ENCODE measurements at regions not wholly inside any gene's neighbourhood (a gene's known extent, or its start where the extent isn't known, plus 50 kb on each side); places are given as distances from the start of the nearest gene placed in this dataset.

- no peak overlapping the region for H3K4me2 ChIP-seq (ENCODE audit: low read length)
- no peak overlapping the region for H3K4me3 ChIP-seq (ENCODE audit: low read depth, low read length, poor library complexity, severe bottlenecking)
- no peaks in the 10 kb centered on the region for H3K9me3 ChIP-seq (ENCODE audit: low read length)
- H4K20me1 ChIP-seq (ENCODE audit: insufficient read depth, low read length) = no peaks in the 10 kb centered on the region
- H3K36me3 ChIP-seq (ENCODE audit: insufficient read depth, low read length) = no peaks in the 10 kb centered on the region
- no peaks in the 10 kb centered on the region for H3K27me3 ChIP-seq (ENCODE audit: insufficient read depth, low read length)
- no peak for TF ChIP-seq EZH2 (IDR thresholded peaks at IDR 0.05; ENCODE audit: borderline replicate concordance, low read length)
- no peaks in the 10 kb centered on the region for H3F3A ChIP-seq (ENCODE audit: insufficient read depth, low read length)
- no peak overlapping the region for H3K27ac ChIP-seq (ENCODE audit: low read depth, low read length, poor library complexity, severe bottlenecking)
- no peaks in the 10 kb centered on the region for H3K9me2 ChIP-seq (ENCODE audit: low read depth, low read length)
- no peaks in the 10 kb centered on the region for H3K79me2 ChIP-seq (ENCODE audit: insufficient read depth, low read length)
- no peak overlapping the region for H3K9ac ChIP-seq (ENCODE audit: low read length)
- no peaks in the 10 kb centered on the region for H3K4me1 ChIP-seq (ENCODE audit: insufficient read depth, low read length, severe bottlenecking)
- H2AFZ ChIP-seq (ENCODE audit: low read length) = no peak overlapping the region
Observed at GRCh38 chr2:160696087-160696452, 202.5 kb upstream of the RBMS1 start.

GRCh38 chr2:160697817-160698216, 204.2 kb upstream of the RBMS1 start:
- Histone ChIP-seq H3K4me3 (ENCODE audit: low read depth, low read length, poor library complexity, severe bottlenecking) (no peak overlapping the region), H3K9ac (ENCODE audit: low read length) (no peak overlapping the region), H2AFZ (ENCODE audit: low read length) (no peak overlapping the region), H3F3A (ENCODE audit: insufficient read depth, low read length) (no peaks in the 10 kb centered on the region), H4K20me1 (ENCODE audit: insufficient read depth, low read length) (no peaks in the 10 kb centered on the region), H3K36me3 (ENCODE audit: insufficient read depth, low read length) (no peaks in the 10 kb centered on the region), H3K79me2 (ENCODE audit: insufficient read depth, low read length) (no peaks in the 10 kb centered on the region), H3K9me3 (ENCODE audit: low read length) (no peaks in the 10 kb centered on the region), H3K27me3 (ENCODE audit: insufficient read depth, low read length) (no peaks in the 10 kb centered on the region), H3K4me2 (ENCODE audit: low read length) (no peak overlapping the region), H3K9me2 (ENCODE audit: low read depth, low read length) (no peaks in the 10 kb centered on the region), H3K4me1 (ENCODE audit: insufficient read depth, low read length, severe bottlenecking) (no peaks in the 10 kb centered on the region), H3K27ac (ENCODE audit: low read depth, low read length, poor library complexity, severe bottlenecking) (no peak overlapping the region)
- TF ChIP-seq EZH2 (IDR thresholded peaks at IDR 0.05; ENCODE audit: borderline replicate concordance, low read length) (no peak), CTCF (IDR thresholded peaks at IDR 0.05; ENCODE audit: low read length) (no peak)

GRCh38 chr2:160700021-160700814, 206.6 kb upstream of the RBMS1 start:
- no peaks in the 10 kb centered on the region for H3K36me3 ChIP-seq (ENCODE audit: insufficient read depth, low read length)
- H4K20me1 ChIP-seq (ENCODE audit: insufficient read depth, low read length) = no peaks in the 10 kb centered on the region
- H3K9ac ChIP-seq (ENCODE audit: low read length) = no peak overlapping the region
- H2AFZ ChIP-seq (ENCODE audit: low read length) = no peak overlapping the region
- no peak overlapping the region for H3K4me3 ChIP-seq (ENCODE audit: low read depth, low read length, poor library complexity, severe bottlenecking)
- H3K4me2 ChIP-seq (ENCODE audit: low read length) = no peak overlapping the region
- H3K79me2 ChIP-seq (ENCODE audit: insufficient read depth, low read length) = no peaks in the 10 kb centered on the region
- H3K9me2 ChIP-seq (ENCODE audit: low read depth, low read length) = no peaks in the 10 kb centered on the region
- no peaks in the 10 kb centered on the region for H3K9me3 ChIP-seq (ENCODE audit: low read length)
- no peaks in the 10 kb centered on the region for H3K27me3 ChIP-seq (ENCODE audit: insufficient read depth, low read length)
- H3K27ac ChIP-seq (ENCODE audit: low read depth, low read length, poor library complexity, severe bottlenecking) = no peak overlapping the region
- H3F3A ChIP-seq (ENCODE audit: insufficient read depth, low read length) = no peaks in the 10 kb centered on the region
- no peaks in the 10 kb centered on the region for H3K4me1 ChIP-seq (ENCODE audit: insufficient read depth, low read length, severe bottlenecking)
- no peak for TF ChIP-seq EZH2 (IDR thresholded peaks at IDR 0.05; ENCODE audit: borderline replicate concordance, low read length)
- no peak for TF ChIP-seq CTCF (IDR thresholded peaks at IDR 0.05; ENCODE audit: low read length)

GRCh38 chr2:160701822-160702221, 208.2 kb upstream of the RBMS1 start:
- Histone ChIP-seq H2AFZ (ENCODE audit: low read length) (no peak overlapping the region), H3K9me2 (ENCODE audit: low read depth, low read length) (no peaks in the 10 kb centered on the region), H3K27me3 (ENCODE audit: insufficient read depth, low read length) (no peaks in the 10 kb centered on the region), H4K20me1 (ENCODE audit: insufficient read depth, low read length) (no peaks in the 10 kb centered on the region), H3F3A (ENCODE audit: insufficient read depth, low read length) (no peaks in the 10 kb centered on the region), H3K4me1 (ENCODE audit: insufficient read depth, low read length, severe bottlenecking) (no peaks in the 10 kb centered on the region), H3K9me3 (ENCODE audit: low read length) (no peaks in the 10 kb centered on the region), H3K36me3 (ENCODE audit: insufficient read depth, low read length) (no peaks in the 10 kb centered on the region), H3K27ac (ENCODE audit: low read depth, low read length, poor library complexity, severe bottlenecking) (no peak overlapping the region), H3K4me3 (ENCODE audit: low read depth, low read length, poor library complexity, severe bottlenecking) (no peak overlapping the region), H3K9ac (ENCODE audit: low read length) (no peak overlapping the region), H3K79me2 (ENCODE audit: insufficient read depth, low read length) (no peaks in the 10 kb centered on the region), H3K4me2 (ENCODE audit: low read length) (no peak overlapping the region)
- TF ChIP-seq CTCF (IDR thresholded peaks at IDR 0.05; ENCODE audit: low read length) (no peak), EZH2 (IDR thresholded peaks at IDR 0.05; ENCODE audit: borderline replicate concordance, low read length) (no peak)
